GM19043 (cell line): ENCODE measurements at regions not wholly inside any gene's neighbourhood (a gene's known extent, or its start where the extent isn't known, plus 50 kb on each side); places are given as distances from the start of the nearest gene placed in this dataset.
"Not testable (repeated sequence)": the region's sequence is repeated elsewhere in the genome, so short reads cannot be mapped to it uniquely, and the experiment has no call there.

ENCODE experiments used
- ATAC-seq: cut with Tn5 transposase; IDR thresholded peaks from one replicate; pipeline ENCODE4 v1.9.1; 2021; ENCODE audit warnings: low read depth; ENCODE audit not compliant: unreplicated experiment

- ATAC-seq = no peak
Measured at GRCh38 chr21:36246080-36246631, 73.8 kb upstream of the MORC3 start.

- ATAC-seq = no peak
Measured at GRCh38 chr21:36247316-36248010, 72.5 kb upstream of the MORC3 start.

- ATAC-seq = no peak
Measured at GRCh38 chr21:36249576-36250422, 70.2 kb upstream of the MORC3 start.

- ATAC-seq = no peak
Measured at GRCh38 chr21:36250423-36251075, 69.4 kb upstream of the MORC3 start.

GRCh38 chr21:36254106-36254941 lies 65.7 kb upstream of the MORC3 start:
- ATAC-seq = no peak

- peak; percentile 47 for ATAC-seq
Measured at GRCh38 chr21:36255663-36256062, 64.3 kb upstream of the MORC3 start.

GRCh38 chr21:36257657-36258056 lies 62.3 kb upstream of the MORC3 start:
- no peak for ATAC-seq

GRCh38 chr21:36260030-36260787 lies 59.8 kb upstream of the MORC3 start:
- ATAC-seq = no peak

GRCh38 chr21:36260802-36261201 lies 59.2 kb upstream of the MORC3 start:
- ATAC-seq = no peak

- ATAC-seq = no peak
Measured at GRCh38 chr21:36261459-36261858, 58.5 kb upstream of the MORC3 start.

GRCh38 chr21:36263797-36264196 lies 56.2 kb upstream of the MORC3 start:
- ATAC-seq = no peak

GRCh38 chr21:36265431-36265830 lies 54.6 kb upstream of the MORC3 start:
- no peak for ATAC-seq

- ATAC-seq = not testable (repeated sequence)
Measured at GRCh38 chr21:36267828-36268227, 52.2 kb upstream of the MORC3 start.

GRCh38 chr21:36268264-36268663 lies 51.7 kb upstream of the MORC3 start:
- not testable (repeated sequence) for ATAC-seq
